Fibroblast of lung (primary cell): ENCODE measurements at regions not wholly inside any gene's neighbourhood (a gene's known extent, or its start where the extent isn't known, plus 50 kb on each side); places are given as distances from the start of the nearest gene placed in this dataset.
A peak's percentile ranks its signal among the peaks of the same experiment; 100 is the strongest.

ENCODE experiments used
- DNase-seq, 2 donors: peaks; one replicate each; pipeline versions ENCODE4 v3.0.0 to v3.0.0-alpha.2; 2010; ENCODE audit warnings: low read depth in 2 of 2
- H2AFZ ChIP-seq: 2 replicates; pipeline ENCODE4 v1.5.1; 2012; ENCODE audit warnings: low read length, control low read depth, inconsistent platforms
- H3K27ac ChIP-seq: 2 replicates; pipeline ENCODE4 v1.5.1; 2011; ENCODE audit warnings: low read length, control low read depth; ENCODE audit not compliant: insufficient read depth
- H3K27me3 ChIP-seq: 2 replicates; pipeline ENCODE4 v1.5.1; 2011; ENCODE audit warnings: mild to moderate bottlenecking, low read length; ENCODE audit not compliant: control insufficient read depth, insufficient read depth
- H3K36me3 ChIP-seq: 2 replicates; pipeline ENCODE4 v1.5.1; 2011; ENCODE audit warnings: low read length; ENCODE audit not compliant: control insufficient read depth, insufficient read depth
- H3K4me1 ChIP-seq: 2 replicates; pipeline ENCODE4 v1.5.1; 2011; ENCODE audit warnings: low read length; ENCODE audit not compliant: control insufficient read depth, insufficient read depth; ENCODE audit errors: extremely low read depth
- H3K4me2 ChIP-seq: 2 replicates; pipeline ENCODE4 v1.5.1; 2011; ENCODE audit warnings: low read length, control low read depth; ENCODE audit not compliant: insufficient read depth; ENCODE audit errors: extremely low read depth
- H3K4me3 ChIP-seq, 4 experiments: fragments of 200-600 bp in 1 of 4; sonication (generic) in 1 of 4; replicated peaks in 1 of 4; 2 replicates each; pipeline ENCODE4 v1.5.1; 2011 to 2016; ENCODE audit warnings: low read length in 4 of 4, low read depth in 3 of 4, mild to moderate bottlenecking in 3 of 4, control low read depth in 2 of 4, inconsistent platforms in 1 of 4, mixed read lengths in 1 of 4; ENCODE audit not compliant: insufficient read depth in 1 of 4; ENCODE audit errors: control extremely low read depth in 1 of 4
- H3K79me2 ChIP-seq: 2 replicates; pipeline ENCODE4 v1.5.1; 2012; ENCODE audit warnings: mild to moderate bottlenecking, low read length, inconsistent platforms; ENCODE audit not compliant: control insufficient read depth, insufficient read depth
- H3K9ac ChIP-seq: 2 replicates; pipeline ENCODE4 v1.5.1; 2011; ENCODE audit warnings: mild to moderate bottlenecking, low read length, control low read depth; ENCODE audit not compliant: insufficient read depth
- H3K9me3 ChIP-seq: 2 replicates; pipeline ENCODE4 v1.5.1; 2012; ENCODE audit warnings: low read depth, low read length; ENCODE audit not compliant: control insufficient read depth, insufficient read depth
- H4K20me1 ChIP-seq: 2 replicates; pipeline ENCODE4 v1.5.1; 2011; ENCODE audit warnings: low read length; ENCODE audit not compliant: control insufficient read depth, insufficient read depth; ENCODE audit errors: extremely low read depth
- EZH2 ChIP-seq: IDR thresholded peaks from 2 replicates; pipeline ENCODE4 v1.5.1; 2012; ENCODE audit warnings: low read length, control low read depth, mild to moderate bottlenecking; ENCODE audit errors: missing control alignments
- TF ChIP-seq, protein P1 (sequence below), 2 donors: IDR thresholded peaks in 1 of 2; conservative IDR thresholded peaks in 1 of 2; 1 replicate in 1 of 2; 2 replicates in 1 of 2; pipeline ENCODE4 v1.5.1; 2011 to 2012; ENCODE audit warnings: low read length in 2 of 2, control low read depth in 1 of 2, inconsistent platforms in 1 of 2, low read depth in 1 of 2, mild to moderate bottlenecking in 1 of 2

GRCh38 chr12:13345722-13346121, 149.2 kb downstream of the EMP1 start:
- no peak overlapping the region for H3K4me2 ChIP-seq
- H3K9me3 ChIP-seq, result no peaks in the 10 kb centered on the region
- no peak for DNase-seq
- TF ChIP-seq, protein P1, sequence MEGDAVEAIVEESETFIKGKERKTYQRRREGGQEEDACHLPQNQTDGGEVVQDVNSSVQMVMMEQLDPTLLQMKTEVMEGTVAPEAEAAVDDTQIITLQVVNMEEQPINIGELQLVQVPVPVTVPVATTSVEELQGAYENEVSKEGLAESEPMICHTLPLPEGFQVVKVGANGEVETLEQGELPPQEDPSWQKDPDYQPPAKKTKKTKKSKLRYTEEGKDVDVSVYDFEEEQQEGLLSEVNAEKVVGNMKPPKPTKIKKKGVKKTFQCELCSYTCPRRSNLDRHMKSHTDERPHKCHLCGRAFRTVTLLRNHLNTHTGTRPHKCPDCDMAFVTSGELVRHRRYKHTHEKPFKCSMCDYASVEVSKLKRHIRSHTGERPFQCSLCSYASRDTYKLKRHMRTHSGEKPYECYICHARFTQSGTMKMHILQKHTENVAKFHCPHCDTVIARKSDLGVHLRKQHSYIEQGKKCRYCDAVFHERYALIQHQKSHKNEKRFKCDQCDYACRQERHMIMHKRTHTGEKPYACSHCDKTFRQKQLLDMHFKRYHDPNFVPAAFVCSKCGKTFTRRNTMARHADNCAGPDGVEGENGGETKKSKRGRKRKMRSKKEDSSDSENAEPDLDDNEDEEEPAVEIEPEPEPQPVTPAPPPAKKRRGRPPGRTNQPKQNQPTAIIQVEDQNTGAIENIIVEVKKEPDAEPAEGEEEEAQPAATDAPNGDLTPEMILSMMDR (conservative IDR thresholded peaks at IDR 0.05 in 1 of 2, IDR thresholded peaks at IDR 0.05 in 1 of 2; ENCODE audit: low read depth in 1 of 2, low read length in 2 of 2), result no peak
- no peaks in the 10 kb centered on the region for H3K79me2 ChIP-seq
- no peak overlapping the region for H3K4me3 ChIP-seq
- H3K27ac ChIP-seq, result no peak overlapping the region
- H3K27me3 ChIP-seq, result no peaks in the 10 kb centered on the region
- H3K9ac ChIP-seq, result no peak overlapping the region
- no peak overlapping the region for H2AFZ ChIP-seq
- no peaks in the 10 kb centered on the region for H3K36me3 ChIP-seq
- no peaks in the 10 kb centered on the region for H4K20me1 ChIP-seq
- H3K4me1 ChIP-seq, result peaks cover 10% of the 10 kb centered on the region

GRCh38 chr12:13343375-13343774, 146.8 kb downstream of the EMP1 start:
- no peak overlapping the region for H2AFZ ChIP-seq
- no peak overlapping the region for H3K9ac ChIP-seq
- H3K36me3 ChIP-seq, result no peaks in the 10 kb centered on the region
- no peaks in the 10 kb centered on the region for H3K9me3 ChIP-seq
- H3K4me1 ChIP-seq, result peaks cover 10% of the 10 kb centered on the region
- H3K79me2 ChIP-seq, result no peaks in the 10 kb centered on the region
- no peak overlapping the region for H3K4me3 ChIP-seq
- no peak overlapping the region for H3K4me2 ChIP-seq
- DNase-seq, result peak in 1 of 2 donors; percentile 20
- no peaks in the 10 kb centered on the region for H4K20me1 ChIP-seq
- H3K27ac ChIP-seq, result no peak overlapping the region
- TF ChIP-seq, protein P1 (conservative IDR thresholded peaks at IDR 0.05 in 1 of 2, IDR thresholded peaks at IDR 0.05 in 1 of 2; ENCODE audit: low read depth in 1 of 2, low read length in 2 of 2), result no peak
- H3K27me3 ChIP-seq, result no peaks in the 10 kb centered on the region

- Histone ChIP-seq H3K4me1 (peaks cover 10% of the 10 kb centered on the region), H3K27me3 (no peaks in the 10 kb centered on the region), H3K79me2 (no peaks in the 10 kb centered on the region), H3K36me3 (no peaks in the 10 kb centered on the region), H3K4me3 (no peak overlapping the region), H3K9ac (no peak overlapping the region), H3K4me2 (no peak overlapping the region), H4K20me1 (no peaks in the 10 kb centered on the region), H3K9me3 (no peaks in the 10 kb centered on the region), H2AFZ (no peak overlapping the region), H3K27ac (no peak overlapping the region)
- TF ChIP-seq, protein P1 (conservative IDR thresholded peaks at IDR 0.05 in 1 of 2, IDR thresholded peaks at IDR 0.05 in 1 of 2; ENCODE audit: low read depth in 1 of 2, low read length in 2 of 2), result no peak
- no peak for TF ChIP-seq EZH2
- peak in 1 of 2 donors; percentile 59 for DNase-seq
Measured at GRCh38 chr12:13342971-13343370, 146.4 kb downstream of the EMP1 start.
